Retinal pigment epithelial cell (primary cell): ENCODE measurements at regions not wholly inside any gene's neighbourhood (a gene's known extent, or its start where the extent isn't known, plus 50 kb on each side); places are given as distances from the start of the nearest gene placed in this dataset.

Experiments
- DNase-seq: peaks from one replicate; pipeline ENCODE4 v3.0.0-alpha.2; 2010; ENCODE audit warnings: low read depth
- H3K4me3 ChIP-seq: 2 replicates; pipeline ENCODE4 v1.5.1; 2011; ENCODE audit warnings: mild to moderate bottlenecking, low read length, control low read depth, moderate library complexity
- CTCF ChIP-seq: conservative IDR thresholded peaks from 2 replicates; pipeline ENCODE4 v1.5.1; 2011; ENCODE audit warnings: low read depth, low read length, control low read depth, inconsistent platforms

- no peak for TF ChIP-seq CTCF
- H3K4me3 ChIP-seq, result no peak overlapping the region
- no peak for DNase-seq
Observed at GRCh38 chr22:49079027-49079725, 748.5 kb downstream of the BRD1 start.

GRCh38 chr22:49078076-49078710 lies 749.5 kb downstream of the BRD1 start:
- no peak for TF ChIP-seq CTCF
- no peak for DNase-seq
- no peak overlapping the region for H3K4me3 ChIP-seq

- H3K4me3 ChIP-seq, result no peak overlapping the region
- TF ChIP-seq CTCF, result no peak
- DNase-seq, result no peak
Observed at GRCh38 chr22:49077586-49077985, 750.1 kb downstream of the BRD1 start.

GRCh38 chr22:49077036-49077393 lies 750.7 kb downstream of the BRD1 start:
- no peak for TF ChIP-seq CTCF
- no peak for DNase-seq
- no peak overlapping the region for H3K4me3 ChIP-seq

GRCh38 chr22:49076300-49077035 lies 751.2 kb downstream of the BRD1 start:
- no peak for TF ChIP-seq CTCF
- no peak for DNase-seq
- no peak overlapping the region for H3K4me3 ChIP-seq

GRCh38 chr22:49075150-49075549 lies 752.5 kb downstream of the BRD1 start:
- DNase-seq, result no peak
- no peak overlapping the region for H3K4me3 ChIP-seq
- no peak for TF ChIP-seq CTCF
